ENCODE measurements at regions not wholly inside any gene's neighbourhood (a gene's known extent, or its start where the extent isn't known, plus 50 kb on each side); places are given as distances from the start of the nearest gene placed in this dataset.

DNA sequence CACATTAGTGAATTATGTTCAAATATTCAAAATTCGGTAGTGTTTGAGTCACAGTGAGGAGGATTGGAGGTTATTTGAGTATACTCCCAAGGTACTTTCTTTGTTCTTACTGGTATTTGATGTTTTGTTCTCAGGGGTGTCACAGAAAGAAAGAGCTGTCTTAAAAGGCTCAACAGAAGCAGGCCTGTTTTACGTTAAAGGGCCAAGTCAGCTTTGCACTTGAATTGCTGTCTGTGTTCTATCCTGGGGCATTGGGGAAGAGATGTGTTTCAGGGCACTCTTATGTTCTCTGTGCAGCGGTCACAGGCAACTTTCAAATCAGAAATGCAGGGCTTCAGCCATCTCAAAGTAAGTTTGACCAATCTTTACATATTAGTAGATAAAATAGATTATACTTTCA lies 1113.1 kb upstream of the LCORL start:
- no peak overlapping the region for H3K4me2 ChIP-seq (ENCODE audit: low read depth, low read length, poor library complexity, severe bottlenecking)
- no peak overlapping the region for H3K9ac ChIP-seq (ENCODE audit: low read depth, low read length, poor library complexity, severe bottlenecking)
- no peaks in the 10 kb centered on the region for H3K79me2 ChIP-seq (ENCODE audit: insufficient read depth, low read length)
- no peaks in the 10 kb centered on the region for H3K4me1 ChIP-seq (ENCODE audit: insufficient read depth, low read length, poor library complexity, severe bottlenecking)
- H2AFZ ChIP-seq (ENCODE audit: low read length): no peak overlapping the region
- no peaks in the 10 kb centered on the region for H3K27me3 ChIP-seq (ENCODE audit: insufficient read depth, low read length, poor library complexity, severe bottlenecking)
- TF ChIP-seq EZH2phosphoT487 (IDR thresholded peaks at IDR 0.05; ENCODE audit: borderline replicate concordance): no peak
- TF ChIP-seq, protein P1, sequence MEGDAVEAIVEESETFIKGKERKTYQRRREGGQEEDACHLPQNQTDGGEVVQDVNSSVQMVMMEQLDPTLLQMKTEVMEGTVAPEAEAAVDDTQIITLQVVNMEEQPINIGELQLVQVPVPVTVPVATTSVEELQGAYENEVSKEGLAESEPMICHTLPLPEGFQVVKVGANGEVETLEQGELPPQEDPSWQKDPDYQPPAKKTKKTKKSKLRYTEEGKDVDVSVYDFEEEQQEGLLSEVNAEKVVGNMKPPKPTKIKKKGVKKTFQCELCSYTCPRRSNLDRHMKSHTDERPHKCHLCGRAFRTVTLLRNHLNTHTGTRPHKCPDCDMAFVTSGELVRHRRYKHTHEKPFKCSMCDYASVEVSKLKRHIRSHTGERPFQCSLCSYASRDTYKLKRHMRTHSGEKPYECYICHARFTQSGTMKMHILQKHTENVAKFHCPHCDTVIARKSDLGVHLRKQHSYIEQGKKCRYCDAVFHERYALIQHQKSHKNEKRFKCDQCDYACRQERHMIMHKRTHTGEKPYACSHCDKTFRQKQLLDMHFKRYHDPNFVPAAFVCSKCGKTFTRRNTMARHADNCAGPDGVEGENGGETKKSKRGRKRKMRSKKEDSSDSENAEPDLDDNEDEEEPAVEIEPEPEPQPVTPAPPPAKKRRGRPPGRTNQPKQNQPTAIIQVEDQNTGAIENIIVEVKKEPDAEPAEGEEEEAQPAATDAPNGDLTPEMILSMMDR (conservative IDR thresholded peaks at IDR 0.05; ENCODE audit: low read length): no peak
- H3K36me3 ChIP-seq (ENCODE audit: insufficient read depth, low read length): no peaks in the 10 kb centered on the region
- no peaks in the 10 kb centered on the region for H3K9me3 ChIP-seq (ENCODE audit: insufficient read depth, low read depth, low read length)
- no peaks in the 10 kb centered on the region for H4K20me1 ChIP-seq (ENCODE audit: insufficient read depth, low read length, poor library complexity, severe bottlenecking)
- no peaks in the 10 kb centered on the region for H3F3A ChIP-seq (ENCODE audit: low read depth)
- no peak overlapping the region for H3K4me3 ChIP-seq (ENCODE audit: low read length, poor library complexity, severe bottlenecking)
- H3K9me2 ChIP-seq (replicated peaks; ENCODE audit: low read depth, low read length): no peaks in the 10 kb centered on the region

DNA sequence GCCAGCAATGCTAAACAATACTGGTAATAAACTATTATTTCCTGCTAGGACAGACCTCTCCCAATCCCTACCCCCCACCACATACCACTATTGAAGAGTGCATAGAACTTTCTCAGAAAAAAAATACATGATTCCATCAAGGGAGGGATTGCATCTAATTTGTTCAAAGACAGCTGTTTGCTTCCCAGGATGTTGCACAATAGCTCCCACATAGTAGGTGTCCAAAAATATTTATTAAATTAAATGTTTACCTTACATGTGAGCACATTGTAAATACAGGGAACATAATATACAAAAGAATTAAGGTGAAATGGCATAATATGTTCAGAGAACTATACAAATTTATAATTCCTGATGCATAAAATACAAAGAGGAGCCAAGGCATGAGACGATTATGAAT lies 1111.8 kb upstream of the LCORL start:
- Histone ChIP-seq H2AFZ (ENCODE audit: low read length) (no peak overlapping the region), H3K4me2 (ENCODE audit: low read depth, low read length, poor library complexity, severe bottlenecking) (no peak overlapping the region), H3F3A (ENCODE audit: low read depth) (no peaks in the 10 kb centered on the region), H4K20me1 (ENCODE audit: insufficient read depth, low read length, poor library complexity, severe bottlenecking) (no peaks in the 10 kb centered on the region), H3K9me3 (ENCODE audit: insufficient read depth, low read depth, low read length) (no peaks in the 10 kb centered on the region), H3K9me2 (replicated peaks; ENCODE audit: low read depth, low read length) (no peaks in the 10 kb centered on the region), H3K79me2 (ENCODE audit: insufficient read depth, low read length) (no peaks in the 10 kb centered on the region), H3K9ac (ENCODE audit: low read depth, low read length, poor library complexity, severe bottlenecking) (no peak overlapping the region), H3K36me3 (ENCODE audit: insufficient read depth, low read length) (no peaks in the 10 kb centered on the region), H3K4me1 (ENCODE audit: insufficient read depth, low read length, poor library complexity, severe bottlenecking) (no peaks in the 10 kb centered on the region), H3K4me3 (ENCODE audit: low read length, poor library complexity, severe bottlenecking) (no peak overlapping the region), H3K27me3 (ENCODE audit: insufficient read depth, low read length, poor library complexity, severe bottlenecking) (no peaks in the 10 kb centered on the region)
- TF ChIP-seq, protein P1 (conservative IDR thresholded peaks at IDR 0.05; ENCODE audit: low read length): no peak
- no peak for TF ChIP-seq EZH2phosphoT487 (IDR thresholded peaks at IDR 0.05; ENCODE audit: borderline replicate concordance)

DNA sequence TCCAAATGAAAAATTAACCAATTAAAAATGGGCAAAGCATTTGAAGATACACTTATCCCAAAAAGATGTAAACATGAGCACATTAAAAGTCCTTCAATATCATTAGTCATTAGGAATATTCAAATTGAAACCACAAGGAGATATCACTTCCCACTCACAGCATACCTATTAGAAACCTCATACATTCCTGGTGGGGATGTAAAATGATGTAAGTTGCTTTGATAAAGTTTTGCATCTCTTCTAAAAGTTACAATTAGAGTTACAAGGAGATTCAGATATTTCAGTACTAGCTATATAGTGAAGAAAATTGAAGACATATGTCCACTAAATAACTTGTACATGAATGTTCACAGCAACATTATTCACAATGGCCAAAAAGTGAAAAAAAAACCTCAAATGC lies 1109.3 kb upstream of the LCORL start:
- Histone ChIP-seq H3K79me2 (ENCODE audit: insufficient read depth, low read length) (no peaks in the 10 kb centered on the region), H3K9me2 (replicated peaks; ENCODE audit: low read depth, low read length) (no peaks in the 10 kb centered on the region), H3K4me2 (ENCODE audit: low read depth, low read length, poor library complexity, severe bottlenecking) (no peak overlapping the region), H3K4me1 (ENCODE audit: insufficient read depth, low read length, poor library complexity, severe bottlenecking) (no peaks in the 10 kb centered on the region), H3K9me3 (ENCODE audit: insufficient read depth, low read depth, low read length) (no peaks in the 10 kb centered on the region), H3K4me3 (ENCODE audit: low read length, poor library complexity, severe bottlenecking) (no peak overlapping the region), H3F3A (ENCODE audit: low read depth) (no peaks in the 10 kb centered on the region), H4K20me1 (ENCODE audit: insufficient read depth, low read length, poor library complexity, severe bottlenecking) (no peaks in the 10 kb centered on the region), H3K27me3 (ENCODE audit: insufficient read depth, low read length, poor library complexity, severe bottlenecking) (no peaks in the 10 kb centered on the region), H3K36me3 (ENCODE audit: insufficient read depth, low read length) (no peaks in the 10 kb centered on the region), H3K9ac (ENCODE audit: low read depth, low read length, poor library complexity, severe bottlenecking) (no peak overlapping the region), H2AFZ (ENCODE audit: low read length) (no peak overlapping the region)
- TF ChIP-seq, protein P1 (conservative IDR thresholded peaks at IDR 0.05; ENCODE audit: low read length): no peak
- TF ChIP-seq EZH2phosphoT487 (IDR thresholded peaks at IDR 0.05; ENCODE audit: borderline replicate concordance): no peak

Data from Loucy (cell line).